Keratinocyte (primary cell): ENCODE measurements at regions not wholly inside any gene's neighbourhood (a gene's known extent, or its start where the extent isn't known, plus 50 kb on each side); places are given as distances from the start of the nearest gene placed in this dataset.

ENCODE experiments used
- CTCF ChIP-seq, 3 experiments: IDR thresholded peaks in 1 of 3; conservative IDR thresholded peaks in 1 of 3; optimal IDR thresholded peaks in 1 of 3; 2 replicates in 2 of 3; 3 replicates in 1 of 3; pipeline versions ENCODE3 to v1.5.1; 2011; ENCODE audit warnings: low read length in 3 of 3, mild to moderate bottlenecking in 3 of 3, moderate library complexity in 2 of 3, control low read depth in 1 of 3, inconsistent platforms in 1 of 3; ENCODE audit not compliant: insufficient read depth in 2 of 3; ENCODE audit errors: extremely low read depth in 1 of 3
- EZH2 ChIP-seq: IDR thresholded peaks from one replicate; pipeline ENCODE4 v1.6.1; 2012; ENCODE audit warnings: inconsistent platforms, mild to moderate bottlenecking, low read length, moderate library complexity

GRCh38 chr6:14865531-14866100, 380.3 kb upstream of the JARID2 start:
- no peak for TF ChIP-seq EZH2
- no peak for TF ChIP-seq CTCF (optimal IDR thresholded peaks at IDR 0.05 in 1 of 3, IDR thresholded peaks at IDR 0.05 in 1 of 3, conservative IDR thresholded peaks at IDR 0.05 in 1 of 3; ENCODE audit: extremely low read depth in 1 of 3, insufficient read depth in 2 of 3, low read length in 3 of 3)
